ENCODE measurements at regions not wholly inside any gene's neighbourhood (a gene's known extent, or its start where the extent isn't known, plus 50 kb on each side); places are given as distances from the start of the nearest gene placed in this dataset.

DNA sequence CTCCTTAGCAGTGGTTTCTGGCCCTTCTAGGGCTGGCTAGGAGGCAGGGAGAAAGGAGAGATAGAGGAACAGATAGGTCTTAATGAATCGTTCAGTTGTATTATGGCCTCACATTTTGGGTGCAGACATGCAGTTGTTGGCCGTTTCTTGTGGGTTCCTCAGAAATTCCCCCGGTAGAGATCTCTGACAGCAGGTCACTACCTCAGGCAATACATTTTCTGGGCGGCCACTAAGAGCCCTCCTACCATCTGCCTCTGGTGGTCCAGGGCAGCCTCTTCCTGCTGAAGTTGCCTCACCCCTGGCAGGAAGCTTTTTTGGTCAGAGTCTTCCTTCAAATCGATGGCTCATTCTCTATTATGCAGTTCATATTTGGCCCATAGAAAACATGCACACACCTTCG lies 266.1 kb downstream of the SV2B start:
- TF ChIP-seq FOXM1 (IDR thresholded peaks at IDR 0.05; ENCODE audit: borderline replicate concordance, low read depth) (no peak), EGR1 (IDR thresholded peaks at IDR 0.05) (no peak), CREB1 (IDR thresholded peaks at IDR 0.05; ENCODE audit: low read depth) (no peak), CEBPB (IDR thresholded peaks at IDR 0.05) (no peak), REST (IDR thresholded peaks at IDR 0.05; ENCODE audit: low read depth) (no peak), RAD21 (IDR thresholded peaks at IDR 0.05; ENCODE audit: low read depth) (no peak), EP300 (IDR thresholded peaks at IDR 0.05; ENCODE audit: borderline replicate concordance) (no peak), ZBTB7A (IDR thresholded peaks at IDR 0.05; ENCODE audit: low read depth) (no peak), YY1 (IDR thresholded peaks at IDR 0.05; ENCODE audit: low read depth) (no peak), TEAD4 (IDR thresholded peaks at IDR 0.05) (no peak), TCF12 (IDR thresholded peaks at IDR 0.05; ENCODE audit: low read depth) (no peak), TAF1 (IDR thresholded peaks at IDR 0.05; ENCODE audit: low read depth) (no peak), NFIC (IDR thresholded peaks at IDR 0.05) (no peak), MAX (IDR thresholded peaks at IDR 0.05) (no peak)
- TF ChIP-seq, protein P1, sequence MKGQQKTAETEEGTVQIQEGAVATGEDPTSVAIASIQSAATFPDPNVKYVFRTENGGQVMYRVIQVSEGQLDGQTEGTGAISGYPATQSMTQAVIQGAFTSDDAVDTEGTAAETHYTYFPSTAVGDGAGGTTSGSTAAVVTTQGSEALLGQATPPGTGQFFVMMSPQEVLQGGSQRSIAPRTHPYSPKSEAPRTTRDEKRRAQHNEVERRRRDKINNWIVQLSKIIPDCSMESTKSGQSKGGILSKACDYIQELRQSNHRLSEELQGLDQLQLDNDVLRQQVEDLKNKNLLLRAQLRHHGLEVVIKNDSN (IDR thresholded peaks at IDR 0.05) = no peak

GRCh38 chr15:91368611-91369010 lies 268.6 kb downstream of the SV2B start:
- TF ChIP-seq TEAD4 (IDR thresholded peaks at IDR 0.05) (no peak), CREB1 (IDR thresholded peaks at IDR 0.05; ENCODE audit: low read depth) (no peak), RAD21 (IDR thresholded peaks at IDR 0.05; ENCODE audit: low read depth) (no peak), NFIC (IDR thresholded peaks at IDR 0.05) (no peak), YY1 (IDR thresholded peaks at IDR 0.05; ENCODE audit: low read depth) (no peak), EGR1 (IDR thresholded peaks at IDR 0.05) (no peak), MAX (IDR thresholded peaks at IDR 0.05) (no peak), TAF1 (IDR thresholded peaks at IDR 0.05; ENCODE audit: low read depth) (no peak), ZBTB7A (IDR thresholded peaks at IDR 0.05; ENCODE audit: low read depth) (no peak), EP300 (IDR thresholded peaks at IDR 0.05; ENCODE audit: borderline replicate concordance) (no peak), TCF12 (IDR thresholded peaks at IDR 0.05; ENCODE audit: low read depth) (no peak), REST (IDR thresholded peaks at IDR 0.05; ENCODE audit: low read depth) (no peak), CEBPB (IDR thresholded peaks at IDR 0.05) (no peak)
- TF ChIP-seq, protein P1 (IDR thresholded peaks at IDR 0.05) = no peak

DNA sequence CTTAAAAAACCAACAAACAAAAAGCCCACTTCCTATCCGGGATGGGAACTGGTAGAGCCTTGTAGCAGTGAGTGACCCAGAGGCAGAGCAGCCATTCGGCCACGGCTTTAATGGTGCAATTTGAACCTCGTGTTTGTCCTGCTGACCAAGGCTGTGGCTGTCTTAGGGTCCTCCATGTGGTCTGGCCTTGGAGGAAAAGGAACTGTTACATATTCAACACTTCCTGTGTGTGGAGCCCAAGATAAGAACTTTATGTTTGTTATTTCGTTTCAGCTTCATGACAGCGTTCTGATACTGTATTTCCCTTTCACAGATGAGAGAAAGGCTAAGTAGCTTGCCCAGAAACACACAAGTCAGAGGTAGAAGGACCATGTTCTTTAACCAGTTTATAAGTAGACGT lies 269.8 kb downstream of the SV2B start:
- TF ChIP-seq RAD21 (IDR thresholded peaks at IDR 0.05; ENCODE audit: low read depth) = no peak
- TF ChIP-seq REST (IDR thresholded peaks at IDR 0.05; ENCODE audit: low read depth) = no peak
- no peak for TF ChIP-seq TEAD4 (IDR thresholded peaks at IDR 0.05)
- no peak for TF ChIP-seq NFIC (IDR thresholded peaks at IDR 0.05)
- no peak for TF ChIP-seq MAX (IDR thresholded peaks at IDR 0.05)
- TF ChIP-seq CEBPB (IDR thresholded peaks at IDR 0.05) = no peak
- TF ChIP-seq, protein P1 (IDR thresholded peaks at IDR 0.05) = no peak
- TF ChIP-seq ZBTB7A (IDR thresholded peaks at IDR 0.05; ENCODE audit: low read depth) = no peak
- TF ChIP-seq EGR1 (IDR thresholded peaks at IDR 0.05) = no peak
- TF ChIP-seq TAF1 (IDR thresholded peaks at IDR 0.05; ENCODE audit: low read depth) = no peak
- no peak for TF ChIP-seq FOXM1 (IDR thresholded peaks at IDR 0.05; ENCODE audit: borderline replicate concordance, low read depth)
- TF ChIP-seq YY1 (IDR thresholded peaks at IDR 0.05; ENCODE audit: low read depth) = no peak
- TF ChIP-seq CREB1 (IDR thresholded peaks at IDR 0.05; ENCODE audit: low read depth) = no peak
- TF ChIP-seq EP300 (IDR thresholded peaks at IDR 0.05; ENCODE audit: borderline replicate concordance) = no peak
- TF ChIP-seq TCF12 (IDR thresholded peaks at IDR 0.05; ENCODE audit: low read depth) = no peak
